ENCODE measurements at regions not wholly inside any gene's neighbourhood (a gene's known extent, or its start where the extent isn't known, plus 50 kb on each side); places are given as distances from the start of the nearest gene placed in this dataset.

DNA sequence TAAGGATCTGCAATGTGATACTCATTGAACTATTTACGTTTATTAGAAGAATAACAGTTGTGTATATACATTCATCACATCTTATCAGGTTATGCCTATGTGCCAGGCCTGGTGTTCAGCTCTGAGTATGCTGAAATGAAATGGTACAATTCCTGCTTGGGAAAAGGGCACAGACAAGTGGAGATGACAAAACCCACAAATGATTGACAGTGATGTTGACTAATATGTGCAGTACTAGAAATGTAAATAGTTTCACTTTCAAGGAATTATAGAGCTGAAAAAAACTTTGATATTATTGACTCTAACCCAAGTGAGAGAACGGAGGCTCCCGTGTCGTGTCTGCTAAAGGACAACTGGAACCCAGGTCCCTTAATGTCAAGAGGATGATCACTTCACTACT, 386.8 kb upstream of the DACH1 start:
- H3K36me3 ChIP-seq (ENCODE audit: insufficient read depth, low read length): no peaks in the 10 kb centered on the region
- H4K20me1 ChIP-seq (ENCODE audit: insufficient read depth, low read length, poor library complexity, severe bottlenecking): no peaks in the 10 kb centered on the region

GRCh38 chr13:72246396-72246795, 379.4 kb upstream of the DACH1 start:
- no peak overlapping the region for H3K4me2 ChIP-seq (ENCODE audit: low read depth, low read length, poor library complexity, severe bottlenecking)
- H4K20me1 ChIP-seq (ENCODE audit: insufficient read depth, low read length, poor library complexity, severe bottlenecking): no peaks in the 10 kb centered on the region
- H3K9me3 ChIP-seq (ENCODE audit: insufficient read depth, low read depth, low read length): no peaks in the 10 kb centered on the region
- H3K27me3 ChIP-seq (ENCODE audit: insufficient read depth, low read length, poor library complexity, severe bottlenecking): no peaks in the 10 kb centered on the region
- no peak overlapping the region for H3K4me3 ChIP-seq (ENCODE audit: low read length, poor library complexity, severe bottlenecking)
- no peak overlapping the region for H3K9ac ChIP-seq (ENCODE audit: low read depth, low read length, poor library complexity, severe bottlenecking)
- H3K36me3 ChIP-seq (ENCODE audit: insufficient read depth, low read length): no peaks in the 10 kb centered on the region
- no peak for TF ChIP-seq EZH2phosphoT487 (IDR thresholded peaks at IDR 0.05; ENCODE audit: borderline replicate concordance)
- TF ChIP-seq, protein P1, sequence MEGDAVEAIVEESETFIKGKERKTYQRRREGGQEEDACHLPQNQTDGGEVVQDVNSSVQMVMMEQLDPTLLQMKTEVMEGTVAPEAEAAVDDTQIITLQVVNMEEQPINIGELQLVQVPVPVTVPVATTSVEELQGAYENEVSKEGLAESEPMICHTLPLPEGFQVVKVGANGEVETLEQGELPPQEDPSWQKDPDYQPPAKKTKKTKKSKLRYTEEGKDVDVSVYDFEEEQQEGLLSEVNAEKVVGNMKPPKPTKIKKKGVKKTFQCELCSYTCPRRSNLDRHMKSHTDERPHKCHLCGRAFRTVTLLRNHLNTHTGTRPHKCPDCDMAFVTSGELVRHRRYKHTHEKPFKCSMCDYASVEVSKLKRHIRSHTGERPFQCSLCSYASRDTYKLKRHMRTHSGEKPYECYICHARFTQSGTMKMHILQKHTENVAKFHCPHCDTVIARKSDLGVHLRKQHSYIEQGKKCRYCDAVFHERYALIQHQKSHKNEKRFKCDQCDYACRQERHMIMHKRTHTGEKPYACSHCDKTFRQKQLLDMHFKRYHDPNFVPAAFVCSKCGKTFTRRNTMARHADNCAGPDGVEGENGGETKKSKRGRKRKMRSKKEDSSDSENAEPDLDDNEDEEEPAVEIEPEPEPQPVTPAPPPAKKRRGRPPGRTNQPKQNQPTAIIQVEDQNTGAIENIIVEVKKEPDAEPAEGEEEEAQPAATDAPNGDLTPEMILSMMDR (conservative IDR thresholded peaks at IDR 0.05; ENCODE audit: low read length): no peak
- no peak overlapping the region for H2AFZ ChIP-seq (ENCODE audit: low read length)
- H3K4me1 ChIP-seq (ENCODE audit: insufficient read depth, low read length, poor library complexity, severe bottlenecking): no peaks in the 10 kb centered on the region
- no peaks in the 10 kb centered on the region for H3F3A ChIP-seq (ENCODE audit: low read depth)
- no peaks in the 10 kb centered on the region for H3K9me2 ChIP-seq (replicated peaks; ENCODE audit: low read depth, low read length)
- no peaks in the 10 kb centered on the region for H3K79me2 ChIP-seq (ENCODE audit: insufficient read depth, low read length)

More for the DNA sequence above, 386.8 kb upstream of the DACH1 start:
- TF ChIP-seq, protein P1 (conservative IDR thresholded peaks at IDR 0.05; ENCODE audit: low read length): no peak
- TF ChIP-seq EZH2phosphoT487 (IDR thresholded peaks at IDR 0.05; ENCODE audit: borderline replicate concordance): no peak
- Histone ChIP-seq H3K4me2 (ENCODE audit: low read depth, low read length, poor library complexity, severe bottlenecking) (no peak overlapping the region), H3K9me2 (replicated peaks; ENCODE audit: low read depth, low read length) (no peaks in the 10 kb centered on the region), H3K79me2 (ENCODE audit: insufficient read depth, low read length) (no peaks in the 10 kb centered on the region), H3K9ac (ENCODE audit: low read depth, low read length, poor library complexity, severe bottlenecking) (no peak overlapping the region), H3K4me1 (ENCODE audit: insufficient read depth, low read length, poor library complexity, severe bottlenecking) (no peaks in the 10 kb centered on the region), H3F3A (ENCODE audit: low read depth) (no peaks in the 10 kb centered on the region), H2AFZ (ENCODE audit: low read length) (no peak overlapping the region), H3K27me3 (ENCODE audit: insufficient read depth, low read length, poor library complexity, severe bottlenecking) (no peaks in the 10 kb centered on the region), H3K4me3 (ENCODE audit: low read length, poor library complexity, severe bottlenecking) (no peak overlapping the region), H3K9me3 (ENCODE audit: insufficient read depth, low read depth, low read length) (no peaks in the 10 kb centered on the region)

DNA sequence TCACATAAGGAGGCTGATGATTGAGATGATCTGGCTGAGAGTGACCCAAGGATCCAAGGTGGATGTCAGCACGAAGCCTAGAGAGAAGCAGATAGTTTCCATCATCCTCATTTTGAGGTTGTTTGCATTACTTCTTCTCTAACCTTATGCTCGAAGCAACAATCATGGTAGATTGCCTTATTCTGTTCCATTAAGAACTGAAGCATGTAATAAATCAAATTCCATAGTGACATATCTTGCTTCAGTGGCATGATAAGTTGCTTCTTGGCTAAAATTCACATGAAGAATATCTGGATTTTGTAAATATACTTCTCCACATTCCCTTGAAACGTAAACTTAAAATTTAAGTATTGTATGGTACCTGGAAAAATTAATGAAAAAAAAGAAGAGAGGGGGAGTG, 377.8 kb upstream of the DACH1 start:
- H3F3A ChIP-seq (ENCODE audit: low read depth): no peaks in the 10 kb centered on the region

More for the DNA sequence above, 377.8 kb upstream of the DACH1 start:
- H2AFZ ChIP-seq (ENCODE audit: low read length): no peak overlapping the region
- H3K9me2 ChIP-seq (replicated peaks; ENCODE audit: low read depth, low read length): no peaks in the 10 kb centered on the region
- TF ChIP-seq, protein P1 (conservative IDR thresholded peaks at IDR 0.05; ENCODE audit: low read length): no peak
- no peak for TF ChIP-seq EZH2phosphoT487 (IDR thresholded peaks at IDR 0.05; ENCODE audit: borderline replicate concordance)
- no peak overlapping the region for H3K4me2 ChIP-seq (ENCODE audit: low read depth, low read length, poor library complexity, severe bottlenecking)
- no peaks in the 10 kb centered on the region for H3K9me3 ChIP-seq (ENCODE audit: insufficient read depth, low read depth, low read length)
- H3K4me3 ChIP-seq (ENCODE audit: low read length, poor library complexity, severe bottlenecking): no peak overlapping the region
- no peaks in the 10 kb centered on the region for H4K20me1 ChIP-seq (ENCODE audit: insufficient read depth, low read length, poor library complexity, severe bottlenecking)
- no peaks in the 10 kb centered on the region for H3K36me3 ChIP-seq (ENCODE audit: insufficient read depth, low read length)
- H3K79me2 ChIP-seq (ENCODE audit: insufficient read depth, low read length): no peaks in the 10 kb centered on the region
- no peaks in the 10 kb centered on the region for H3K4me1 ChIP-seq (ENCODE audit: insufficient read depth, low read length, poor library complexity, severe bottlenecking)
- H3K9ac ChIP-seq (ENCODE audit: low read depth, low read length, poor library complexity, severe bottlenecking): no peak overlapping the region
- no peaks in the 10 kb centered on the region for H3K27me3 ChIP-seq (ENCODE audit: insufficient read depth, low read length, poor library complexity, severe bottlenecking)

All from Loucy (cell line).